ENCODE measurements at regions not wholly inside any gene's neighbourhood (a gene's known extent, or its start where the extent isn't known, plus 50 kb on each side); places are given as distances from the start of the nearest gene placed in this dataset.

- no peak for TF ChIP-seq CTCF (IDR thresholded peaks at IDR 0.05; ENCODE audit: low read depth, low read length, missing input control)
- TF ChIP-seq ZBTB33 (IDR thresholded peaks at IDR 0.05): no peak
- TF ChIP-seq TAF1 (conservative IDR thresholded peaks at IDR 0.05): no peak
- TF ChIP-seq RAD21 (IDR thresholded peaks at IDR 0.05): no peak
- TF ChIP-seq FOXA1 (IDR thresholded peaks at IDR 0.05): no peak
- no peak for TF ChIP-seq YY1 (IDR thresholded peaks at IDR 0.05)
- TF ChIP-seq REST (IDR thresholded peaks at IDR 0.05): no peak
- no peak for TF ChIP-seq GABPA (IDR thresholded peaks at IDR 0.05 in 1 of 2, conservative IDR thresholded peaks at IDR 0.05 in 1 of 2)
- TF ChIP-seq SP1 (IDR thresholded peaks at IDR 0.05): no peak
- no peak for TF ChIP-seq RXRA (IDR thresholded peaks at IDR 0.05)
- TF ChIP-seq JUND (IDR thresholded peaks at IDR 0.05): no peak
- TF ChIP-seq MAX (IDR thresholded peaks at IDR 0.05): no peak
Measured at GRCh38 chr22:20652130-20652529, 121.8 kb upstream of the SERPIND1 start.
